Stimulated activated CD8-positive, alpha-beta memory T cell treated with anti-CD3 and anti-CD28 coated beads, Interleukin-4, amount 100 ng/mL, for 48 hours (primary cell): ENCODE measurements at regions not wholly inside any gene's neighbourhood (a gene's known extent, or its start where the extent isn't known, plus 50 kb on each side); places are given as distances from the start of the nearest gene placed in this dataset.
"Not testable (repeated sequence)": the region's sequence is repeated elsewhere in the genome, so short reads cannot be mapped to it uniquely, and the experiment has no call there.

Experiments
- DNase-seq: peaks from one replicate; pipeline ENCODE4 v3.0.0-alpha.2; 2020

- no peak for DNase-seq
These were observed 95.3 kb upstream of the GADD45A start for GRCh38 chr1:67589519-67590233.

GRCh38 chr1:67590329-67590728, 94.7 kb upstream of the GADD45A start:
- no peak for DNase-seq

GRCh38 chr1:67594764-67595163, 90.2 kb upstream of the GADD45A start:
- DNase-seq: no peak

- DNase-seq: no peak
These were observed 88.3 kb upstream of the GADD45A start for GRCh38 chr1:67596674-67597073.

- DNase-seq: no peak
These were observed 87.7 kb upstream of the GADD45A start for GRCh38 chr1:67597336-67597735.

GRCh38 chr1:67599085-67599484, 85.9 kb upstream of the GADD45A start:
- no peak for DNase-seq

- DNase-seq: no peak
These were observed 83.5 kb upstream of the GADD45A start for GRCh38 chr1:67601539-67601938.

- DNase-seq: no peak
These were observed 83.0 kb upstream of the GADD45A start for GRCh38 chr1:67601955-67602354.

GRCh38 chr1:67604778-67605177, 80.2 kb upstream of the GADD45A start:
- no peak for DNase-seq

GRCh38 chr1:67605209-67605780, 79.7 kb upstream of the GADD45A start:
- no peak for DNase-seq

GRCh38 chr1:67607286-67607685, 77.7 kb upstream of the GADD45A start:
- no peak for DNase-seq

GRCh38 chr1:67607699-67608098, 77.3 kb upstream of the GADD45A start:
- no peak for DNase-seq

GRCh38 chr1:67608661-67609576, 76.1 kb upstream of the GADD45A start:
- DNase-seq: no peak

GRCh38 chr1:67609577-67610341, 75.2 kb upstream of the GADD45A start:
- no peak for DNase-seq

GRCh38 chr1:67610450-67610849, 74.6 kb upstream of the GADD45A start:
- DNase-seq: no peak

- no peak for DNase-seq
These were observed 73.2 kb upstream of the GADD45A start for GRCh38 chr1:67611846-67612245.

- no peak for DNase-seq
These were observed 72.2 kb upstream of the GADD45A start for GRCh38 chr1:67612788-67613241.

GRCh38 chr1:67613479-67613878, 71.5 kb upstream of the GADD45A start:
- DNase-seq: not testable (repeated sequence)

GRCh38 chr1:67614511-67614934, 70.5 kb upstream of the GADD45A start:
- DNase-seq: no peak

- no peak for DNase-seq
These were observed 69.1 kb upstream of the GADD45A start for GRCh38 chr1:67615886-67616285.

- no peak for DNase-seq
These were observed 68.5 kb upstream of the GADD45A start for GRCh38 chr1:67616394-67616985.

- DNase-seq: no peak
These were observed 66.5 kb upstream of the GADD45A start for GRCh38 chr1:67618285-67619018.
